Skeletal muscle satellite cell (primary cell): ENCODE measurements at regions not wholly inside any gene's neighbourhood (a gene's known extent, or its start where the extent isn't known, plus 50 kb on each side); places are given as distances from the start of the nearest gene placed in this dataset.

Source experiments
- H3K27me3 ChIP-seq: 2 replicates; pipeline ENCODE4 v1.7.0; 2013; ENCODE audit warnings: low read length; ENCODE audit not compliant: control insufficient read depth, insufficient read depth
- H3K36me3 ChIP-seq: 2 replicates; pipeline ENCODE4 v1.7.0; 2013; ENCODE audit warnings: mild to moderate bottlenecking, control low read depth, low read length; ENCODE audit not compliant: insufficient read depth
- H3K4me1 ChIP-seq: 2 replicates; pipeline ENCODE4 v1.7.0; 2013; ENCODE audit warnings: low read length; ENCODE audit not compliant: control insufficient read depth, insufficient read depth
- H3K4me2 ChIP-seq: 2 replicates; pipeline ENCODE4 v1.7.0; 2013; ENCODE audit warnings: mild to moderate bottlenecking, low read length
- H3K4me3 ChIP-seq: 2 replicates; pipeline ENCODE4 v1.7.0; 2013; ENCODE audit warnings: low read length
- H3K9ac ChIP-seq: 2 replicates; pipeline ENCODE4 v1.7.0; 2013; ENCODE audit warnings: mild to moderate bottlenecking, low read depth, low read length, moderate library complexity
- H3K9me3 ChIP-seq: replicated peaks from 2 replicates; pipeline ENCODE4 v1.7.0; 2013; ENCODE audit warnings: mild to moderate bottlenecking, control low read depth, low read length

GRCh38 chr6:14756340-14756739 lies 489.5 kb upstream of the JARID2 start:
- Histone ChIP-seq H3K9ac (no peak overlapping the region), H3K27me3 (no peaks in the 10 kb centered on the region), H3K4me3 (no peak overlapping the region), H3K9me3 (no peaks in the 10 kb centered on the region), H3K4me1 (no peaks in the 10 kb centered on the region), H3K36me3 (no peaks in the 10 kb centered on the region), H3K4me2 (no peak overlapping the region)

GRCh38 chr6:14757014-14757413 lies 488.9 kb upstream of the JARID2 start:
- no peak overlapping the region for H3K9ac ChIP-seq
- no peaks in the 10 kb centered on the region for H3K27me3 ChIP-seq
- no peak overlapping the region for H3K4me3 ChIP-seq
- no peaks in the 10 kb centered on the region for H3K36me3 ChIP-seq
- no peaks in the 10 kb centered on the region for H3K4me1 ChIP-seq
- H3K9me3 ChIP-seq = no peaks in the 10 kb centered on the region
- H3K4me2 ChIP-seq = no peak overlapping the region

GRCh38 chr6:14757418-14757817 lies 488.5 kb upstream of the JARID2 start:
- H3K36me3 ChIP-seq = no peaks in the 10 kb centered on the region
- H3K4me3 ChIP-seq = no peak overlapping the region
- H3K9ac ChIP-seq = no peak overlapping the region
- H3K4me1 ChIP-seq = no peaks in the 10 kb centered on the region
- no peaks in the 10 kb centered on the region for H3K27me3 ChIP-seq
- H3K9me3 ChIP-seq = no peaks in the 10 kb centered on the region
- H3K4me2 ChIP-seq = no peak overlapping the region

- Histone ChIP-seq H3K9ac (no peak overlapping the region), H3K36me3 (no peaks in the 10 kb centered on the region)
Observed at GRCh38 chr6:14758421-14759081, 487.3 kb upstream of the JARID2 start.

GRCh38 chr6:14759976-14760672 lies 485.7 kb upstream of the JARID2 start:
- H3K27me3 ChIP-seq = no peaks in the 10 kb centered on the region
- H3K36me3 ChIP-seq = no peaks in the 10 kb centered on the region
- peaks cover 11% of the 10 kb centered on the region for H3K4me1 ChIP-seq
- H3K4me3 ChIP-seq = no peak overlapping the region
- no peak overlapping the region for H3K9ac ChIP-seq
- H3K4me2 ChIP-seq = no peak overlapping the region
- H3K9me3 ChIP-seq = no peaks in the 10 kb centered on the region

More at GRCh38 chr6:14758421-14759081, 487.3 kb upstream of the JARID2 start:
- H3K27me3 ChIP-seq = no peaks in the 10 kb centered on the region
- no peak overlapping the region for H3K4me2 ChIP-seq
- no peak overlapping the region for H3K4me3 ChIP-seq
- H3K4me1 ChIP-seq = peaks cover 5% of the 10 kb centered on the region
- H3K9me3 ChIP-seq = no peaks in the 10 kb centered on the region

GRCh38 chr6:14762077-14762476 lies 483.8 kb upstream of the JARID2 start:
- H3K9me3 ChIP-seq = no peaks in the 10 kb centered on the region
- no peaks in the 10 kb centered on the region for H3K27me3 ChIP-seq
- H3K4me3 ChIP-seq = no peak overlapping the region
- no peaks in the 10 kb centered on the region for H3K36me3 ChIP-seq
- H3K9ac ChIP-seq = no peak overlapping the region
- H3K4me1 ChIP-seq = peaks cover 11% of the 10 kb centered on the region
- no peak overlapping the region for H3K4me2 ChIP-seq

GRCh38 chr6:14763139-14763538 lies 482.7 kb upstream of the JARID2 start:
- Histone ChIP-seq H3K9me3 (no peaks in the 10 kb centered on the region), H3K27me3 (no peaks in the 10 kb centered on the region), H3K9ac (no peak overlapping the region), H3K4me1 (peaks cover 11% of the 10 kb centered on the region), H3K36me3 (no peaks in the 10 kb centered on the region), H3K4me3 (no peak overlapping the region), H3K4me2 (no peak overlapping the region)

- Histone ChIP-seq H3K4me1 (peaks cover 11% of the 10 kb centered on the region), H3K27me3 (no peaks in the 10 kb centered on the region), H3K4me3 (no peak overlapping the region), H3K9me3 (no peaks in the 10 kb centered on the region), H3K4me2 (no peak overlapping the region), H3K9ac (no peak overlapping the region), H3K36me3 (no peaks in the 10 kb centered on the region)
Observed at GRCh38 chr6:14763616-14764015, 482.3 kb upstream of the JARID2 start.

- Histone ChIP-seq H3K36me3 (no peaks in the 10 kb centered on the region), H3K9me3 (no peaks in the 10 kb centered on the region), H3K4me2 (no peak overlapping the region), H3K4me1 (peaks cover 11% of the 10 kb centered on the region), H3K27me3 (no peaks in the 10 kb centered on the region), H3K4me3 (no peak overlapping the region), H3K9ac (no peak overlapping the region)
Observed at GRCh38 chr6:14765106-14765505, 480.8 kb upstream of the JARID2 start.

- Histone ChIP-seq H3K36me3 (no peaks in the 10 kb centered on the region), H3K4me3 (no peak overlapping the region), H3K27me3 (no peaks in the 10 kb centered on the region), H3K9ac (no peak overlapping the region), H3K9me3 (no peaks in the 10 kb centered on the region), H3K4me2 (no peak overlapping the region), H3K4me1 (peaks cover 11% of the 10 kb centered on the region)
Observed at GRCh38 chr6:14765721-14766390, 480.0 kb upstream of the JARID2 start.

- Histone ChIP-seq H3K27me3 (no peaks in the 10 kb centered on the region), H3K9me3 (no peaks in the 10 kb centered on the region), H3K9ac (no peak overlapping the region), H3K4me2 (no peak overlapping the region), H3K4me1 (peaks cover 11% of the 10 kb centered on the region), H3K36me3 (no peaks in the 10 kb centered on the region), H3K4me3 (no peak overlapping the region)
Observed at GRCh38 chr6:14766391-14766994, 479.4 kb upstream of the JARID2 start.
